HCT116 (cell line): ENCODE measurements at regions not wholly inside any gene's neighbourhood (a gene's known extent, or its start where the extent isn't known, plus 50 kb on each side); places are given as distances from the start of the nearest gene placed in this dataset.
"Not testable (repeated sequence)": the region's sequence is repeated elsewhere in the genome, so short reads cannot be mapped to it uniquely, and the experiment has no call there.

Experiments
- ATAC-seq: fragments of 200-7000 bp; cut with Tn5 transposase; 2 replicates; pipeline ENCODE4 v1.9.1; 2020; ENCODE audit warnings: mild to moderate bottlenecking, moderate library complexity
- BruUV-seq: library from RNA; stranded (reverse); fragments of 400-500 nt; replicated peaks from 2 replicates; lab custom pipeline; 2021; lab: Mats Ljungman, UMichigan
- CTCF ChIA-PET: fragments of 300-600 bp; sonication (Branson Sonifier 250); formaldehyde crosslinking; loops from one replicate; lab custom pipeline; 2021; ENCODE audit warnings: antibody characterized with exemption; lab: Charles Lee
- POLR2A ChIA-PET: fragments of 300-600, 350-600 bp; sonication (Branson Sonifier 250); formaldehyde crosslinking; loops from one replicate; lab custom pipeline; 2021; ENCODE audit warnings: antibody characterized with exemption; lab: Charles Lee
- RAD21 ChIA-PET, 2 experiments: fragments of 300-600 bp; sonication (Branson Sonifier 250); formaldehyde crosslinking; loops; one replicate each; lab custom pipeline; 2023; ENCODE audit warnings: low total read pairs in 2 of 2; ENCODE audit not compliant: uncharacterized antibody in 2 of 2, unreplicated experiment in 2 of 2, low non-redundant PET in 1 of 2; lab: Charles Lee
- DNase-seq: peaks from one replicate; pipeline ENCODE4 v3.0.0-alpha.2; 2010; ENCODE audit warnings: low read depth, low spot score
- H2AFZ ChIP-seq: fragments of 200-600 bp; shearing (Covaris generic), sonication (generic); 2 replicates; pipeline ENCODE4 v1.6.1; 2017; ENCODE audit warnings: low read depth, mixed run types, mixed read lengths, antibody characterized with exemption, low read length; ENCODE audit not compliant: poor library complexity, severe bottlenecking
- H3K27ac ChIP-seq: 2 replicates; pipeline ENCODE4 v1.5.1; 2012; ENCODE audit warnings: low read depth, low read length
- H3K27me3 ChIP-seq: fragments of 200-600 bp; sonication (generic); 2 replicates; pipeline ENCODE4 v1.6.1; 2016; ENCODE audit warnings: mixed run types, low read length, mixed read lengths; ENCODE audit not compliant: insufficient read depth
- H3K36me3 ChIP-seq, 2 experiments: fragments of 200-500 bp in 1 of 2; fragments of 200-600 bp in 1 of 2; sonication (Bioruptor generic) in 1 of 2; sonication (generic) in 1 of 2; 2 replicates each; pipeline versions ENCODE4 v1.5.1 to v1.6.1; 2014 to 2016; ENCODE audit warnings: low read length in 2 of 2, inconsistent platforms in 1 of 2, mixed read lengths in 1 of 2, mixed run types in 1 of 2; ENCODE audit not compliant: insufficient read depth in 2 of 2, control insufficient read depth in 1 of 2
- H3K4me1 ChIP-seq, 2 experiments: fragments of 200-600 bp in 1 of 2; sonication (generic) in 1 of 2; 2 replicates each; pipeline versions ENCODE4 v1.5.1 to v1.6.1; 2012 to 2017; ENCODE audit warnings: low read length in 2 of 2, inconsistent platforms in 1 of 2, mild to moderate bottlenecking in 1 of 2, mixed read lengths in 1 of 2, mixed run types in 1 of 2, moderate library complexity in 1 of 2; ENCODE audit not compliant: insufficient read depth in 2 of 2, control insufficient read depth in 1 of 2
- H3K4me2 ChIP-seq: fragments of 200-600 bp; sonication (generic); 2 replicates; pipeline ENCODE4 v1.6.1; 2017; ENCODE audit warnings: mixed run types, low read length, mixed read lengths
- H3K4me3 ChIP-seq, 2 experiments: fragments of 200-600 bp in 1 of 2; sonication (generic) in 1 of 2; replicated peaks in 1 of 2; 2 replicates each; pipeline ENCODE4 v1.5.1; 2011 to 2016; ENCODE audit warnings: low read length in 2 of 2, control low read depth in 1 of 2, low read depth in 1 of 2, mild to moderate bottlenecking in 1 of 2, mixed read lengths in 1 of 2, mixed run types in 1 of 2
- H3K79me2 ChIP-seq: fragments of 200-600 bp; sonication (generic); 2 replicates; pipeline ENCODE4 v1.6.1; 2017; ENCODE audit warnings: mild to moderate bottlenecking, mixed run types, low read length, moderate library complexity, mixed read lengths; ENCODE audit not compliant: insufficient read depth
- H3K9ac ChIP-seq: fragments of 200-600 bp; sonication (generic); 2 replicates; pipeline ENCODE4 v1.6.1; 2016; ENCODE audit warnings: low read length, mixed read lengths
- H3K9me2 ChIP-seq: fragments of 200-600 bp; sonication (generic), shearing (Covaris generic); 2 replicates; pipeline ENCODE4 v1.6.1; 2017; ENCODE audit warnings: mixed run types, mild to moderate bottlenecking, moderate library complexity; ENCODE audit not compliant: insufficient read depth
- H3K9me3 ChIP-seq, 2 experiments: fragments of 200-500 bp in 1 of 2; fragments of 200-600 bp in 1 of 2; sonication (Bioruptor generic) in 1 of 2; sonication (generic) in 1 of 2; 2 replicates each; pipeline ENCODE4 v1.6.1; 2014 to 2017; ENCODE audit warnings: low read length in 2 of 2, mixed read lengths in 2 of 2, inconsistent platforms in 1 of 2, low read depth in 1 of 2, mild to moderate bottlenecking in 1 of 2, mixed run types in 1 of 2, moderate library complexity in 1 of 2; ENCODE audit not compliant: control insufficient read depth in 1 of 2, insufficient read depth in 1 of 2
- H4K20me1 ChIP-seq: fragments of 200-600 bp; sonication (generic), shearing (Covaris generic); 2 replicates; pipeline ENCODE4 v1.6.1; 2017; ENCODE audit warnings: mixed run types, mild to moderate bottlenecking, moderate library complexity; ENCODE audit not compliant: insufficient read depth
- intact Hi-C: fragments of 100-400 bp; cut with micrococcal nuclease; formaldehyde crosslinking; loops from 2 replicates; pipeline ENCODE4 v1.10.0; 2022

- POLR2A ChIA-PET, H3K4me1 ChIP-seq, H3K9ac ChIP-seq, intact Hi-C loops, H3K27me3 ChIP-seq, H3K9me3 ChIP-seq, CTCF ChIA-PET, ATAC-seq, H3K4me3 ChIP-seq, H3K36me3 ChIP-seq, H3K27ac ChIP-seq, H3K9me2 ChIP-seq, H2AFZ ChIP-seq, RAD21 ChIA-PET, H4K20me1 ChIP-seq, DNase-seq, H3K4me2 ChIP-seq, H3K79me2 ChIP-seq: not testable (repeated sequence)
- TSS peak; percentile 24 for BruUV-seq
These were observed 103.0 kb downstream of the GOLGA6L22 start for GRCh38 chr15:22561716-22562115.

- H2AFZ ChIP-seq, H3K9me3 ChIP-seq, CTCF ChIA-PET, RAD21 ChIA-PET, H3K36me3 ChIP-seq, H3K9me2 ChIP-seq, H3K27ac ChIP-seq, H3K27me3 ChIP-seq, H3K9ac ChIP-seq, H3K4me2 ChIP-seq, ATAC-seq, POLR2A ChIA-PET, H3K79me2 ChIP-seq, H3K4me1 ChIP-seq, BruUV-seq, H4K20me1 ChIP-seq, H3K4me3 ChIP-seq, DNase-seq, intact Hi-C loops: not testable (repeated sequence)
These were observed 107.8 kb downstream of the GOLGA6L22 start for GRCh38 chr15:22566510-22566909.

DNA sequence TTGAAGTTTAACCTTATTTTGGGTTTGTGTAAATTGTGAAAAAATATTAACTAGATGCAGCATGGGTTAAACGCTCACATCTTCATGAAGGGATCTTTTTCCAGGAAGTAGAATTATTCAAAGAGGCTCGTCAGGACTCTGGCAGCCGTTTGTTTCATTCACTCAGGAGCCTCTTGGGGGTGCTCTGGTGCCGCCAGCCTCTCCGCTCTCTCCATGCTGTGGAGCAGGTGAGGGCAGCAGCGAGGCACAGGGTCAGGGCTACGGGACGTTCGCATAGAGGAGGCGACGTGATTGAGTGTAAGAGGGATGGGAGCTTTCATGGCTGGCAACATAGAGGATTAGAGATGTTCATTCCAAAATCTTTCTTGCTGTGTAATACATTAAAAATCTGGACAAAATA lies 110.8 kb downstream of the GOLGA6L22 start:
- CTCF ChIA-PET, intact Hi-C loops, H3K27ac ChIP-seq, H2AFZ ChIP-seq, H3K4me3 ChIP-seq, H3K9ac ChIP-seq, RAD21 ChIA-PET, H4K20me1 ChIP-seq, H3K27me3 ChIP-seq, DNase-seq, H3K79me2 ChIP-seq, H3K9me2 ChIP-seq, H3K4me2 ChIP-seq, BruUV-seq, H3K36me3 ChIP-seq, H3K4me1 ChIP-seq, H3K9me3 ChIP-seq, POLR2A ChIA-PET: not testable (repeated sequence)
- ATAC-seq: peak; percentile 93

- H3K4me2 ChIP-seq, H3K27me3 ChIP-seq, BruUV-seq, H3K79me2 ChIP-seq, H3K4me1 ChIP-seq, H2AFZ ChIP-seq, H4K20me1 ChIP-seq, CTCF ChIA-PET, H3K4me3 ChIP-seq, ATAC-seq, H3K9me3 ChIP-seq, POLR2A ChIA-PET, H3K9me2 ChIP-seq, RAD21 ChIA-PET, DNase-seq, H3K9ac ChIP-seq, intact Hi-C loops, H3K36me3 ChIP-seq, H3K27ac ChIP-seq: not testable (repeated sequence)
These were observed 113.5 kb downstream of the GOLGA6L22 start for GRCh38 chr15:22572152-22572735.
